Stomach (tissue), 4 donors: ENCODE measurements at regions not wholly inside any gene's neighbourhood (a gene's known extent, or its start where the extent isn't known, plus 50 kb on each side); places are given as distances from the start of the nearest gene placed in this dataset.

Experiments
- EP300 ChIP-seq: sonication (generic); formaldehyde crosslinking; IDR thresholded peaks from one replicate; pipeline ENCODE4 v1.6.1; 2017; ENCODE audit warnings: antibody characterized with exemption
- POLR2A ChIP-seq, 4 donors: fragments of 450-650 bp; IDR thresholded peaks; one replicate each; pipeline ENCODE4 v1.6.1; 2016; ENCODE audit warnings: antibody characterized with exemption in 4 of 4, control low read depth in 2 of 4, mild to moderate bottlenecking in 1 of 4, moderate library complexity in 1 of 4
- POLR2AphosphoS5 ChIP-seq, 3 donors: sonication (generic); formaldehyde crosslinking; IDR thresholded peaks; one replicate each; pipeline ENCODE4 v1.6.1; 2016; ENCODE audit warnings: antibody characterized with exemption in 3 of 3
- TF ChIP-seq, protein P1 (sequence below), 7 experiments: fragments of 450-650 bp in 4 of 7; fragments of 200-600 bp in 3 of 7; sonication (generic) in 3 of 7; IDR thresholded peaks; one replicate each; pipeline ENCODE4 v1.5.1; 2016 to 2019; ENCODE audit warnings: antibody characterized with exemption in 7 of 7, control low read depth in 2 of 7, mild to moderate bottlenecking in 1 of 7

DNA sequence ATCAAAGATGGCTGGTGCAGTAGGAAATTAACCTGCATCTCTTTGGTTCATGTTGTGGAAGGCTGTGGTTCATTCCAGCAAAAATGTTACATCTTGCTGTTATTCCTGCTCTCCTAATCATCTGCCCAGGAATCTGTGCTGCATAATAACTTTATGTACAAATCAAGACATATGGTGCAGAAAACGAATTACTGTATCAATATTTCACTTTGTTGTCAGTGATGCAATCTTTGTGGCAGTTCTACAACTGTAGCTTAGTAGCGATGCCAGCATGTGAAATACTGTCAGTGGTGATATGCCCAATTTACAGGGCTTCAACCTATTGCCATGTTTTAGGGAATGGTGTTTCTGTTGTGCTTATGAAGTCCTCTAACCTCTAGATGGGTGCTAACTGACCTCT lies 1114.7 kb downstream of the SOCS6 start:
- TF ChIP-seq POLR2A (IDR thresholded peaks at IDR 0.05): no peak
- TF ChIP-seq, protein P1, sequence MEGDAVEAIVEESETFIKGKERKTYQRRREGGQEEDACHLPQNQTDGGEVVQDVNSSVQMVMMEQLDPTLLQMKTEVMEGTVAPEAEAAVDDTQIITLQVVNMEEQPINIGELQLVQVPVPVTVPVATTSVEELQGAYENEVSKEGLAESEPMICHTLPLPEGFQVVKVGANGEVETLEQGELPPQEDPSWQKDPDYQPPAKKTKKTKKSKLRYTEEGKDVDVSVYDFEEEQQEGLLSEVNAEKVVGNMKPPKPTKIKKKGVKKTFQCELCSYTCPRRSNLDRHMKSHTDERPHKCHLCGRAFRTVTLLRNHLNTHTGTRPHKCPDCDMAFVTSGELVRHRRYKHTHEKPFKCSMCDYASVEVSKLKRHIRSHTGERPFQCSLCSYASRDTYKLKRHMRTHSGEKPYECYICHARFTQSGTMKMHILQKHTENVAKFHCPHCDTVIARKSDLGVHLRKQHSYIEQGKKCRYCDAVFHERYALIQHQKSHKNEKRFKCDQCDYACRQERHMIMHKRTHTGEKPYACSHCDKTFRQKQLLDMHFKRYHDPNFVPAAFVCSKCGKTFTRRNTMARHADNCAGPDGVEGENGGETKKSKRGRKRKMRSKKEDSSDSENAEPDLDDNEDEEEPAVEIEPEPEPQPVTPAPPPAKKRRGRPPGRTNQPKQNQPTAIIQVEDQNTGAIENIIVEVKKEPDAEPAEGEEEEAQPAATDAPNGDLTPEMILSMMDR (IDR thresholded peaks at IDR 0.05): no peak
- TF ChIP-seq EP300: no peak
- TF ChIP-seq POLR2AphosphoS5 (IDR thresholded peaks at IDR 0.05): no peak
